NCI-H1105 treated with DMSO at 0.1 percent for 48 hours (cell line): ENCODE measurements at regions not wholly inside any gene's neighbourhood (a gene's known extent, or its start where the extent isn't known, plus 50 kb on each side); places are given as distances from the start of the nearest gene placed in this dataset.
A peak's percentile ranks its signal among the peaks of the same experiment; 100 is the strongest.

Source experiments
- DNase-seq: peaks from one replicate; lab custom pipeline; 2025; lab: John Stamatoyannopoulos, UW

DNA sequence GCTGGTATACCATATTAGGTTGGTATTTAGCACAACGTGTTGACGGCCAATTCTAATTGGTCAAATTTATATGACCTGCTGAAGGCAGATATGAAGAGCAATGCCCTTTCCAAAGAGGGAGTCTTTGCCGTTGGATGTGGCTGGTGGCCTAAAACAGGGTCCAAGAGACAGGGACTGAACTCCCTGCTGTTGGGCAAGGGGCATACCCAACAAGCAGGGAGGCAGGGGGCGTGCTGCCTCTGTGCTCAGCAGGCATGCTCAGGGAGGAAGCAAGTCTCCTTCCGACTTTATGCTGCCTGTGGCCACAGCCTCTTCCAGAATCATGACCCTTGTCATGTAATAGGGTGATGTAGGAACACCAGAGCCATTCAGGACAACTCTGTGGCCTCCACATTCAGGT lies 167.7 kb upstream of the NPVF start:
- no peak for DNase-seq

DNA sequence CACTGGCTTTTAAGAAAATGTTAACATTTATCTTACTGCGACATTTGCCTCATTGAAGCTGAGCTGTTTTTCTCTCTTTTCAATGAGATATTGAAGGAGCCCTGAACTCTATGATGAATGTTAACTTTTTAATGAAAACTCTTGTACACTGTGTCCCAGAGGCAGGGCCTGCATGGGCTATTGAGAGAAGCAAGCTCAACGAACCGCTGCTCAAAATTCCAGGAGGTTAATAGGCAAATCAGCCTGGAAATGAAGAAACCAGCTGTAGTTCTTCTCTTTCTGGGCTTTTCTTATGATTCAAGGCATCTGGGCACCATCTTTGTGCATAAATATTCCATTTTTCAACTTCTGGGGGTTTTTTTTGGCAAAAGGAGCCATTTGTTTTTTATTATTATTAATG lies 168.4 kb upstream of the NPVF start:
- no peak for DNase-seq

DNA sequence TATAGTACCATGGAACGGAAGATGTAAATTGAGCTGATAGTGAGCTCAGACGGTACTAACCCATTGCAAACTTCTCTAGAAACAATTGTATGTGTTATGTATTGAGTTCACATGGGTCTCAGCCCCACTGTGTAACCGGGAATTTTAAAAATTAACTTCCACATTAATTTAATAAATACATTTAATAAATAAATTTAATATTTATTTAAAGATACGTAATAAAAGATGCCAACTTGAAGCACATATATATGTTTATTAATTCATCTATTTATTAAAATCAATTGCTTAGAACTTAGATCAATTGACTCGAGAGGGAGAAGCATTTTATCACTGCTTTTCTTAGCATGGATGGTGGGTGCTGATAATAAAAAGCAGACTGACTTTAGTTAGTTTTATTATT lies 170.1 kb upstream of the NPVF start:
- no peak for DNase-seq

DNA sequence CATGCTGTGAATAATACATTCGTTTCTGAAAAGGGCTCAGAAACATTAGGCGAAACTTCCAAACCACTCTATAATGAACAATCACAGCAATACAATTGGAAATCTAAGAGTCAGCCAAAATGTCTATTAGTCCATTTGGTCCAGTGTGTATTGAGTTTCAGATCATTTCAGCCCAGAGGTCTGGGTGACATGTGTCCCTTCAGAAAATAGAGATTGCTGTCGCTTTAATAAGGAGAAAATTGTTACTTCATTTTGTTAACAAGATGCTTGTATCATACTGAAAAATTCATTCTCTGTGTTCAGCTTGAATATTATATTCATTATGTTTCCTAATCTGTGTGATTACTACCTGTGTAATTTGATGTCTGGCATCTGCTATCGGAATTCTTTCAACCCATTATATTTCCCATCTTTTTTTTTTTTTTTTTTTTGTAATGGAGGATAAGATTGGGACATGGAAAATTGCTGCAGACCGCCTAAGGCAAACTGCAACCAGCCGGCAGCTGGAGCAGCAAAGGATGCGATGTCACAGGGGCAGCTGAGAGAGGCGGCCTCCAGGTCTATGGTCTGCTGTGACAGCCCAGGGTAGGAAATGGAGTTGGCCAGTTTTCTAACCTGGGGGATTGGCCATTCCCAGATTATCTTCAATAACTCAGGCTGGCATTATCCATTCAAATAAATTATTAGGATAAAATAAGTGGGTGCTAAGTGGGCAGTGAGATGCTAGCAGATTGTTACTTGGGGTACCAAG lies 170.9 kb upstream of the NPVF start:
- no peak for DNase-seq

DNA sequence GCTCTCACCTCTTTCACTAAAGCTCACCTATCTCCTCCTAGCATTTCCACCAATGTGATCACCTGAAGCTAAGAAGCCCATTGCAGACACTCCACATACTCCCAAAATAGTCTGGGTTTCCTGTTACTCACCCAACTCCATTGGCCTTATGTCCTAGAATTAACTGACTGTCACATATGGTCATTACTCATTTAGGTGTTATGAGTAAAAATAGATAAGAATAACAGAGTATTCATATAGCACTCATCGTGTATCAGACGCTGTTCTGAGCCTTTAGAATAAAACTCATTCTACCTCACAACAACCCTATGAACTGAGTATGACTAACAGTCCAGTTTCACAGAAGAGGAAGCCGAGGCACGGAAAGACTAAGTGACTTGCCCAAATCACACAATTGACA lies 174.2 kb upstream of the NPVF start:
- no peak for DNase-seq

DNA sequence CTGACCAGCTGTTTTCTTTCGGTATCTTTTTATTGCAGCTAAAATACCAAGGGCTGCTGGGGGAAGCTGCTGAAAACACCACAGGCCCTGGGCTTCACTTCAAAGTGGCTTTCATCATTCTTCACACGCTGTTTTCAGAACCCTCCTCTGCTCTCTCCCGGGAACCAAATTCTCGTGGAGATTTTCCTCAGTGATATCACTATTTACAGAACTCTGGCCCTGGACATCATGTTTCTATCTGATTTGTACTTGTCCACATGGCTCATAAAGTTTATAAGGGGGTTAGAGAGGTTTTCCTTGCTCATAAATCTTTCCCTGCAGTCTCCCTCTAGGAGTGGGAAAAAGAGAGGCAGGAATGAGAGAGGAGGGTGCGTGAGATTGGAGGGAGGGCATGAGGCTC lies 177.4 kb upstream of the NPVF start:
- no peak for DNase-seq

DNA sequence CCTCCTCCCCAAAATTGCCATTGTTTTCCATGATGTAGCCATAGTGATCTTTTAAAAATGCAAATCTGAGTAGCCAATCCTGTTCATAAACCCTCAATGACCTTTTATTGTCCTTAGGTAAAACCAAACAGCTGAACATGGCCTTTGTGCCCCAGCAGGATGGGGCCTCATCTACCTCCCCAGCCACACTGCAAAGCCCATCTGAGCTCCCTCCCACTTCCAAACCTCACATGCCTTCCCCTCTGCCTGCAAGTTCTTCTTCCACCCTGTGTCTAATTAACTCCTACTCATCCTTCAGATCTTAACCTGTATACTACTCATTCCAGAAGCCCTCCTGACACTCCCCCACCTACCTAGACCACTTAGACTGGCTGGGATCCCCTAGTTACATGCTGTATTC lies 178.8 kb upstream of the NPVF start:
- no peak for DNase-seq

DNA sequence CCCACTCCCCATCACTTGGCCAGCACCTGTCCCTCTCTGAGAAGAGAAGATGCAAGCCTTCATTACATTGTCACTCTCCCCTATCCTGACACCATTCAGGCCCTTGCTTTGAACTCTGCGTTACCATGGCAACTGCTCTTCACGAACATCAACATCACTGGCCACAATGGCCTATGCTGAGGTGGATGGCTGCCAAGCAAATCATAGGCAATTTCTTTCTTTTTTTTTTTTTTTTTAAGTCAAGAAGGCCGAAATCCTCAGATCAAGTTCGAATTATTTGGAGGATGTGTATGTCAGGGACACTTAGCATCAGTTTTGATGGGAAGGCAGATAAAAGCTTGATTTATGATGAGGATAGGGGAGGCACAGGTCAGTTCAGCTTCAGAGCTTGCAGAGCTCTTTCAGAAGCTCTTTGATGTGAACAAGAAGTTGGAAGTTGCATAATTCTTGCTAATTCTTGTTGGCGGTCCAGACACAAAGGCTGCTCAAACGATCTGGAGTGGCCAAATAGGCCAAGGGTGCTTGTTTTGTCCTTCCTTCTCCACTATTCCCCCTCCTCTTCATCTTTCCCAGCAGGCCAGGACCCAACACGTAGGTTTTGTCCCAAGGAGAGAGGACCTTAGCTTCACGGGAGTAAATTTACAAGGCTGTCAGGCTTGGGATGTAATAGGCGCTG lies 179.9 kb upstream of the NPVF start:
- peak; percentile 94 for DNase-seq

DNA sequence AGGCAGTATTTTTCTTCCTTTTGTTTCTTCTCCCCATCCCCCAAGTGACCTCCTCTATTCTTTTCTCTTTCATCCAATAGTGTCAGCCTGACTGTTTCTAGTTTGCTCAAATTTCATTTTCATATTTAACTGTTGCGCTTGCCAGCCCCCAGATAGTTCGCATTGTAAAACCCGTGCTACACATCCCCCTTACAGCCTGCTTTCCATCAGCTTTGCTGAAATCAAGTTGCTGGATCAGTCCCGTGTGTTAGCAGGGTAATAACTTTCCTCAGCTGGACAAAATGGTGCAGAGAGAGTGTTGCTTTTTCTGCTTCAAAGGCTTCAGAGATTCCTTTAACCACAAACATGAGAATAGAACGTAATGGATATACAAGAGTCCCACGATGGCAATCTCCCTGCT lies 180.6 kb upstream of the NPVF start:
- no peak for DNase-seq

DNA sequence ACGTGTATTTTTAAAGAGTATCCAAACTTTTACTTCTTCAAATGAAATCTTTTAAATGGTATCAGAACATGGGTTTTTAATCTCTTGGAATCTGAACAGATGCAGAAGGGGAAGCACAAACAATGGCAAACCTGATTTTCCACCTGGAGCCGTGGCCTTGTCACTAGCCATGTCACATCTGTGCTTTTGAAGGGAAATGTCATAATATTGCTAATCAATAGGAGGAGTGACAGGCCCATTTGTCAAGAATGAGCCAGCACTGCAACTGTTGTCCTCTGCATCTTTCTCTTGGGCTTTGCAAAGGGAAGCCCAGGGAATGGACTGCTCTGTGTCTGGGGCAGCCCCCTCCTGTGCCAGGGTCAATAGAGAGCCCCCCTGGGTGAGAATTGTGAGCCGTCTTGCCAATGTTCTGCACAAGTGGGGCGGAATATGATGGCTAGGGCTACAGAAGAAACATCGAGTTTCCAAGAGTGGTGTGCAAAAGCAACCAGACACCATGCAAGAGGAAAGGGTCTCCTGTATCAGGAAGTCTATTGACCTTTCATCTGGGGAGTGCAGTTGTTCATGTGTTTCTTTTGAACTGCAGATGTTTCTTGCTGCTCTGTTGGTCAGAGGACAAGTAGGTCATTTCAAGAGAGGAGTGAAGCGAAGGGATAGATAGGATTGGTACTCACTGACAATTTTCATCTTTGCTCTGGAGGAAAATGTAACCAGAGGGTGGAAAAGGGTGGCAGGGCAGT lies 181.8 kb upstream of the NPVF start:
- no peak for DNase-seq

DNA sequence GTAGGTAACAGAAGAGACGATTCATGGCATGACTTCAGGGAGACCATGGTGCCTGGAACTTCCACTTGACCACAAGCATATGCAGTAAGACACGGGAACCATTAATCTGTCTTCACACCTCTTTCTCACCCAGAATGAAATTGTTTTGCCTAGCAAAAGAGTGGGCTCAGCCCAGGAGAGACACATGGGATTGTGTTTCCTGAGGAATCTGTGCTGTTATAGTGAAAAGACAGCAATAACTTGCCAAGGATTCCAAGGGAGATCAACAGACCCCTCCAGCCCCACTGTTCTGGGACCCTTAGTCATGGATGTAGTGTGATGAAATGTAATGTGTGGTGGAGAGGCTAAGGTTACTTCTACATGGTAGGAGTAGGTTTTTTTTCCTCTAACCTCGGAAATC lies 192.5 kb upstream of the NPVF start:
- DNase-seq, result no peak

DNA sequence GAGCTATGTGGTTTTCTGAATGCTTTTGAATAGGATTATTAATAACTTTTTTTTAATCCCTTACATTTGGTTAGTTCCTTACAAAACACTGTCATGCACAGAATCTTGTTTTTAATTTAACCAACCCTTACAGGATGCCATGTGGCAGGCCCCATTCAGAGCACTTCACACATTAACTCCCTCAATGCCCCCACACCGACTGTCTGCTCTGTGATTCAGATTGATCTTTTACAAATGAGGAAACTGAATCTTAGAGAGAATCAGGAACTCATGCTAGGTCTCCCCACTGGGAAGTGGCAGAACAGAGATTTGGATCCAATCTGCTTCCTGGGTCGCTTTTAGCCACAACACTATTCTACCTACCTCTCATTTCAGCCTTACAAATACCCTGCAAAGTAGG lies 195.8 kb upstream of the NPVF start:
- DNase-seq, result no peak

DNA sequence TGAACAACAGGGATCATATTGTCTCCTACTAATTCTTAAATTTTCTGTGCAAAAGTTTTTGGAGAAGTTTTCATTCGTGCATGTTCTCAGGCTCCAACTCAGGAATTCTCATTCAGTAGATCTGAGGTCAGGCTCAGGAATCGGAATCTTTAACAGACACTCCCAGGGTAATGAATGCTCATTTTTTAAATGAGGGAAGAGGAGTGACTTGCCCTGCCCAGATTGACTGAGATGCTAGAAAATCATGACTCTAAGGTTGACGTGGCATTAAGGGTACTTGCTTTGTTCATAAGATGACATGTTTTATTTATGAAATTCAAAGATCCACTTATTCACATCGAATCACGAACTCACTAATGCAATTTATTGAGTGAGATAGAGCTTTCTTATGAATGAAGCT lies 196.6 kb upstream of the NPVF start:
- no peak for DNase-seq

DNA sequence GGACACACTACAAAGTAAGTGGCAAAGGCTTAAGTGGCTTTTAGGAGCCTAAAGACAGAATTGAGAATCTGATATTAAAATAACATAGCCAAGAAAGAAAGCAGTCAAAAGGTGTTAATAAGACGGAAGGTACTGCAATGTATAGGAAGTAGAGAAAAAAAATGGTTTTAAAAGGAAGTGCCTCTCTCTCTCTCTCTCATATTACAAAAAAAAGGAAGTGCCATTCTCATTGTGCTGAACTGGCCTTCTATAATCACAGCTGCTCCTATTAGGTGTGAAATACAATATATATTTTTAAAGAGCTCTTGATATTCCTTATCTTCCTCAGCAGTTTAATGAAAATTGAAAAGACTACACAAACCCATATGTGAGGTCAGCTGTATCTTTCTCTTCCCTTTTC lies 199.4 kb upstream of the NPVF start:
- no peak for DNase-seq

DNA sequence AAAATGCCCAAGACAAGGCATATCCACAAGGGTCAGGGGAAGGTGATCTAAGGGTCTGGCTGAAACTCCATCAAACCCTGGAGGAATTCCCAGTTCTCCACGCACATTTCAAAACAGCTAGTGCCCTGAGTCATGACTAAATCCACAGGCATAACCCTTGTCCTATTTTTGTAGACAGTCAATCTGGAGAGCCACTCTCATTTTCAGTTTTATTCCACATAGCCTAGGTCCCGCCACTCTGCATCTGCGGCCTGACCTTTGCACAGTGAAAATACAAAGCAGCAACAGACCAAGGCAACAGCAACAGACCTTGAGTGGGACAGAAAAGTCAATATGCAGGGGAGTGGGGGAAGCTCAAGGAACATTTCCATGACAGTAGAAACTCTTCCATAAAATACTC lies 201.4 kb upstream of the NPVF start:
- DNase-seq, result no peak

DNA sequence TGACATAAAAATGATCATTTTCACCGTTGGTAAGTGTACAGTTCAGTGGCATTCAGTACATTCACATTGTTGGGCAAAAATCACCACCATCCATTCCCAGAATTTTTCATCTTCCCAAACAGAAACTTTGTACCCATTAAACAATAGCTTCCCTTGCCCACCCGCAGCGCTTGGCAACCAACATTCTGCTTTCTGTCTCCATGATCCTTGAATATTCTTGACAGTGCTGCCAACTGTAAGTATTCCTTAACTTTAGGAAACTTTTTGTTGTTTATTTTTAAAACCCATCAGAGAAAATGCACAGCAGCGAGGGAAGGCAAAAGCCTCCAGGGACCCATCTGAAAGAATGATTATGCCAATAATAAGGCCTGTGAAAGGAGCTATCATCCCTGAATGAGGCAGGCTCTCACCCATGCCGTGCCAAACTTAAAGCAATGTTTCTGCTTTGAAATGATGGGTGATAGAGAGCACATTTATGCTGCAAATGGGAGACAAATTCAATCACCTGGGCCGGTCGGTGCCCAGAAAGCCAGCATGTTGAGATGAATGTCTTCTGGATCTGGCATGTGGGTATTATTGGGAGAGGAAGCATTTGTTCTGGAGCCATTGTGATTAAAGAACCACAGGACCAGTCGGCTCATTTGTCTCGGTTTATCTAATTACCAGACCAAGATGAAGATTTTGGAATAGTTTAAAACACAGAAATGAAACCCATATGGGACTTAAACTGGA lies 202.1 kb upstream of the NPVF start:
- no peak for DNase-seq

DNA sequence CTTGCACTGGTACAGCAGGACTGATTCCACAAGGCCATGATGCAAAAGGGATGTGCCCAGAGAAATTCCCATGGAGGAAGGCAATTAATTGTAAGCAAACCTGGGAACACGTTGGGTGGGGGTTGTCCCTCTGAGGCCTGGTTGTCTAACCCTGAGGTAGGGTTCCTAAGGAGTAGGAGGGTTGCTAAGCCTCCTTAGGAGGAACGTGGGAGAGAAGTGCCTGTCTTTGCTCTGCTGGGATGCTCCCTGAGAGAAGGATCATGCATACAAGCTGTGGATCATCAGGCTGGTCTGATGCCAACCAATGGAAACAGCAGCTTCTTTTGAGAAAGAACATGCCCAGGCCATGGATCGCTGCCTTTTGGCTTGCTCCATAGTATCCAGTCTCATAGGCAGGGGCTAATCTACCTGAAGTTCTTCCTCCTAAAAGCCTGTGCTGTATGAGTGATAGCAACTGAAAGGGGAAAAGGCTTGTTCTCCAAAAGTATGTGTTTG lies 203.7 kb upstream of the NPVF start:
- no peak for DNase-seq

DNA sequence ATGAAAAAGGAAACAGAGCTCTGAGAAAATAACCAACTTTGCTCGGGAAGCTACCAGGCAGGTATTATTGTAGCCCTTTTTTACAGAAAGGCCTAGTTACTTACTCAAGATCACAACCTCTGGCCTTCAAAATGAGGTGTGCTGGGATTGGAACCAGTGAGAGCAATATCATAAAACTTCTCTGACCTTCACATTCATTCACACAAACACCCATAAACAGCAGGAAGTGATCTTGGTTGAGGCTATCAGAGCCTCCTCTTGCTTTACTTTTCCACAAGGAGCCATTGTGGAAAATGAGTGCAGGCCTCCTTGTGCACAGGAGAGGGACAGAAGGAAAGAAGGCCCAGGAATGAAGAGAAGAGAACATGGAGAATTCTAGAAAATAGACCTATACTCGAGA lies 204.5 kb upstream of the NPVF start:
- DNase-seq, result no peak

DNA sequence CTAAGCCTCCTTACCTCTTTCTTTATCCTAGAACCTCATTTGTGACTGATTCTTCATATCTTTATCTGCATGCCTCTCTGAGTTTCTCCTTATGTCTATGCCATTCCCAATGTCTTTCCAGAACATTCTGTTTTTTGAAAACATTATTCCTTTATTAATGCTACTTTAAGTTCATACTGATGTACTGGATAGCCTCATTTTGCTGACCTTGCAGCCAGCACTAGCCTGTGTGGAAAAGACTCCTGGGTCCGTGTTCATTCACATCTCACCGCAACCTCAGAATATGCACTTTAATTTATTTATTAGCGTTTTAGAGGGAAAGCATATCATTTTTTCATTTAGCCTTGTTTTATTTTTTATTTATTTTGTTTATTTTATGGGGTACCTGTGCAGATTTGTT lies 208.1 kb upstream of the NPVF start:
- no peak for DNase-seq

DNA sequence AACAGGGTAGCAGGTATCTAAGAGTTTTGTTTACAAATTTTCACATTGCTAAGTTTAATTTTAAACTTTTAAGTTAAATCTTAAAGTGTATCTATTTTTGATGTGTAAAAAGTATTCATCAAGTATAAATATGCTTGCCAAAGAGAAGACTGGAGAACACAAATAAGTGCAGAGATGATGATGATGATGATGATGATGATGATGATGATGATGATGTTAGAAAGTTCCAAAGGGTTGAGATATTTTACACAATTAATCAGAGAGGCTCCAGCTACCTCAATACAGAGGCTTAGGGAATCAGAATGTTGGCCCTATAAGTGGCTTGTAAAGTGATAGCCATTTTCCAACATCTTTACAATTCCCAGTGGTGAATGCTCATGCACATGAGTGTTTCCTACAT lies 209.0 kb upstream of the NPVF start:
- DNase-seq, result no peak

DNA sequence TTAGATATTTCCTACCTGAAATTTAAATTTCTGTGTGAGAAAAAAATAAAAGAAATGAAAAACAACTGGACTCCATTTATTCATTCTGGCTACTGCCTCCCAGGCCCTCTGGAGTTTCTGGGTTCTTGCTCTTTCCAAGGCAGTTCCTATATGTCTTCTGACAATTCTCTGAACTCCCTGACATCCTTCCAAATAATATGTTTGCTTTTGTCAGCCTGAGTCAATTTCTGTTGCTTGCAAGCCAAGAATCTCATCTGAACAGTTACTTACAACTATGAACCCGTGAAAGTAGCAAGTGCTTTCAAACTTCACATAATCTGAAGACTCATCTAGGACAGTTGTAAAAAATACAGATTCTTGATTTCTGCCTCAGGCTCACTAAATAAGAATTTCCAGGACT lies 216.7 kb upstream of the NPVF start:
- no peak for DNase-seq

DNA sequence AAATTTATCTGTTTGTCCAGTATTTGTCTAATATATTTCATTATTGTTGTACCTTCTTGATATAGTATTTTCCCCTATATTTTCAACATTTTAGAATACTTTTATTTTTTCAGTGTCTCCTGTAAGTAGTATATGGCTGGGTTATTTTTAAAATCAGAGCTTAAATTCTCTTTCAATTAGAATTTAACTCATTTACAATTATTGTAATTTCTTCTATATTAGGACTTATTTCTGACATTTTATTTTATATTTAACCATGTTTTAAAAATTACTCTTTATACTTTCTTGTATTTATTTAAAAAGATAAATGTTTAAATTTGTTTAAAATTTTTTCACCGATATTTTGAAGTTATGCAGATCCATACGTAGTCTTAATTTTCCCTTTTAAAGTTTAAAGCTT lies 220.0 kb upstream of the NPVF start:
- no peak for DNase-seq

DNA sequence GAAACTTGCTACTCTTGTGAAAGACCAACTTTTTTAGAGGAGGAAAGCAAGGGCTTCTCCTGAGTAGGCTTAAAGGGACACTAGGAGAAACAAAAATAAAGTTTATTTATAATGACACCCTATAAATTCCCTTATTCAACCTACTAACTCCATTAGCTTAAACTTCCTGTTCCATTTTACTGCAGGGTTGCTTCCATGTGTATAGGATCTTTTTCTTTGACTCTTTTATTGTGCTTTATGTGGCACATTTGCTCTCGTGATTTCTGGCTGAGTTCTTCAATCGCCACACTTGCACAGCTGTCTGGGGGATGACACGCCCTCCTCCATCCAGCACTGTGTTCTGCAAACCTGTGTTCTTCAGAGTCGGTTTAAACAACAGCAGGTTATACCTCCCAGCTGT lies 225.7 kb upstream of the NPVF start:
- no peak for DNase-seq
